ENCODE measurements at regions not wholly inside any gene's neighbourhood (a gene's known extent, or its start where the extent isn't known, plus 50 kb on each side); places are given as distances from the start of the nearest gene placed in this dataset.
"Not testable (repeated sequence)": the region's sequence is repeated elsewhere in the genome, so short reads cannot be mapped to it uniquely, and the experiment has no call there.

DNA sequence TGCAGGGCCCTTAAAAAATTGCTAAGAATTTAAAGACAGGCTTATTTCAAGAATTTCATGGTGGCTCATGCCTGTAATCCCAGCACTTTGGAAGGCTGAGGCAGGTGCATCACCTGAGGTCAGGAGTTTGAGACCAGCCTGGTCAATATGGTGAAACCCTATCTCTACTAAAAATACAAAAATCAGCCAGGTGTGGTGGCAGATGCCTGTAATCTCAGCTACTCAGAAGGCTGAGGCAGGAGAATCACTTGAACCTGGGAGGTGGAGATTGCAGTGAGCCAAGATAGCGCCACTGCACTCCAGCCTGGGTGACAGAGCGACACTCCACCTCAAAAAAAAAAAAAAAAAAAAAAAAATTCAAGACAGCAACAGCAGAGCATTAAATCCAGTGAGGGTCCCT, 153.3 kb downstream of the MYLK4 start:
- TF ChIP-seq, protein P1, sequence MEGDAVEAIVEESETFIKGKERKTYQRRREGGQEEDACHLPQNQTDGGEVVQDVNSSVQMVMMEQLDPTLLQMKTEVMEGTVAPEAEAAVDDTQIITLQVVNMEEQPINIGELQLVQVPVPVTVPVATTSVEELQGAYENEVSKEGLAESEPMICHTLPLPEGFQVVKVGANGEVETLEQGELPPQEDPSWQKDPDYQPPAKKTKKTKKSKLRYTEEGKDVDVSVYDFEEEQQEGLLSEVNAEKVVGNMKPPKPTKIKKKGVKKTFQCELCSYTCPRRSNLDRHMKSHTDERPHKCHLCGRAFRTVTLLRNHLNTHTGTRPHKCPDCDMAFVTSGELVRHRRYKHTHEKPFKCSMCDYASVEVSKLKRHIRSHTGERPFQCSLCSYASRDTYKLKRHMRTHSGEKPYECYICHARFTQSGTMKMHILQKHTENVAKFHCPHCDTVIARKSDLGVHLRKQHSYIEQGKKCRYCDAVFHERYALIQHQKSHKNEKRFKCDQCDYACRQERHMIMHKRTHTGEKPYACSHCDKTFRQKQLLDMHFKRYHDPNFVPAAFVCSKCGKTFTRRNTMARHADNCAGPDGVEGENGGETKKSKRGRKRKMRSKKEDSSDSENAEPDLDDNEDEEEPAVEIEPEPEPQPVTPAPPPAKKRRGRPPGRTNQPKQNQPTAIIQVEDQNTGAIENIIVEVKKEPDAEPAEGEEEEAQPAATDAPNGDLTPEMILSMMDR (IDR thresholded peaks at IDR 0.05) = not testable (repeated sequence)
- TF ChIP-seq POLR2A (IDR thresholded peaks at IDR 0.05) = not testable (repeated sequence)
